H9 (cell line): ENCODE measurements at regions not wholly inside any gene's neighbourhood (a gene's known extent, or its start where the extent isn't known, plus 50 kb on each side); places are given as distances from the start of the nearest gene placed in this dataset.

Experiments
- DNase-seq: peaks from one replicate; pipeline ENCODE4 v3.0.0-alpha.2; 2017
- H2AFZ ChIP-seq: one replicate; pipeline ENCODE4 v1.6.1; 2013; ENCODE audit warnings: mild to moderate bottlenecking, low read length, control low read depth, moderate library complexity
- H2AK5ac ChIP-seq: 2 replicates; pipeline ENCODE4 v1.6.1; 2013; ENCODE audit warnings: low read length, control low read depth, mixed read lengths; ENCODE audit not compliant: insufficient read length
- H2BK120ac ChIP-seq: one replicate; pipeline ENCODE4 v1.6.1; 2013; ENCODE audit warnings: low read depth, mild to moderate bottlenecking, low read length, control low read depth, inconsistent platforms; ENCODE audit not compliant: poor library complexity, severe bottlenecking
- H2BK12ac ChIP-seq: 2 replicates; pipeline ENCODE4 v1.6.1; 2013; ENCODE audit warnings: low read length, control low read depth, mixed read lengths, low read depth; ENCODE audit not compliant: insufficient read length
- H2BK15ac ChIP-seq: 2 replicates; pipeline ENCODE4 v1.6.1; 2013; ENCODE audit warnings: low read depth, low read length, control low read depth
- H2BK20ac ChIP-seq: one replicate; pipeline ENCODE4 v1.6.1; 2013; ENCODE audit warnings: low read depth, mild to moderate bottlenecking, low read length, control low read depth, inconsistent platforms; ENCODE audit not compliant: poor library complexity, severe bottlenecking
- H2BK5ac ChIP-seq: 2 replicates; pipeline ENCODE4 v1.6.1; 2013; ENCODE audit warnings: low read length, control low read depth, mixed read lengths; ENCODE audit not compliant: insufficient read length
- H3K14ac ChIP-seq: 2 replicates; pipeline ENCODE4 v1.6.1; 2013; ENCODE audit warnings: low read length, control low read depth; ENCODE audit not compliant: insufficient read depth
- H3K18ac ChIP-seq: 2 replicates; pipeline ENCODE4 v1.6.1; 2013; ENCODE audit warnings: low read depth, mild to moderate bottlenecking, mixed read lengths, low read length, control low read depth; ENCODE audit not compliant: insufficient read length
- H3K23ac ChIP-seq: 2 replicates; pipeline ENCODE4 v1.6.1; 2013; ENCODE audit warnings: low read length, control low read depth, mixed read lengths, low read depth; ENCODE audit not compliant: insufficient read length
- H3K23me2 ChIP-seq: 2 replicates; pipeline ENCODE4 v1.6.1; 2013; ENCODE audit warnings: low read depth, mild to moderate bottlenecking, mixed read lengths, low read length, control low read depth; ENCODE audit not compliant: insufficient read length, poor library complexity, severe bottlenecking
- H3K27ac ChIP-seq: 2 replicates; pipeline ENCODE4 v1.5.1; 2013; ENCODE audit warnings: low read length, control low read depth, mixed read lengths, low read depth; ENCODE audit not compliant: insufficient read length
- H3K27me3 ChIP-seq: 2 replicates; pipeline ENCODE4 v1.6.1; 2013; ENCODE audit warnings: low read length, control low read depth, inconsistent platforms; ENCODE audit not compliant: insufficient read depth
- H3K4ac ChIP-seq: 2 replicates; pipeline ENCODE4 v1.6.1; 2013; ENCODE audit warnings: low read depth, mild to moderate bottlenecking, control low read depth, inconsistent platforms, low read length, moderate library complexity
- H3K4me1 ChIP-seq: 2 replicates; pipeline ENCODE4 v1.6.1; 2013; ENCODE audit warnings: low read length, control low read depth, inconsistent platforms; ENCODE audit not compliant: insufficient read depth
- H3K4me2 ChIP-seq: 2 replicates; pipeline ENCODE4 v1.6.1; 2013; ENCODE audit warnings: low read length, control low read depth, mixed read lengths; ENCODE audit not compliant: insufficient read length, insufficient read depth
- H3K56ac ChIP-seq: 2 replicates; pipeline ENCODE4 v1.6.1; 2013; ENCODE audit warnings: low read depth, mild to moderate bottlenecking, mixed read lengths, low read length, control low read depth; ENCODE audit not compliant: insufficient read length
- H3K79me1 ChIP-seq: 2 replicates; pipeline ENCODE4 v1.6.1; 2013; ENCODE audit warnings: low read depth, mild to moderate bottlenecking, moderate library complexity, low read length, control low read depth, inconsistent platforms; ENCODE audit not compliant: insufficient read depth, poor library complexity, severe bottlenecking
- H3K79me2 ChIP-seq: 2 replicates; pipeline ENCODE4 v1.6.1; 2013; ENCODE audit warnings: low read length, control low read depth, inconsistent platforms; ENCODE audit not compliant: insufficient read depth
- H3K9ac ChIP-seq: 2 replicates; pipeline ENCODE4 v1.6.1; 2013; ENCODE audit warnings: low read length, control low read depth, mixed read lengths; ENCODE audit not compliant: insufficient read length; ENCODE audit errors: extremely low read depth
- H3K9me3 ChIP-seq: one replicate; pipeline ENCODE4 v1.6.1; 2013; ENCODE audit warnings: low read depth, low read length, inconsistent platforms; ENCODE audit not compliant: control insufficient read depth
- H3T11ph ChIP-seq: one replicate; pipeline ENCODE4 v1.6.1; 2013; ENCODE audit warnings: mild to moderate bottlenecking, low read length, control low read depth, inconsistent platforms
- H4K20me1 ChIP-seq: one replicate; pipeline ENCODE4 v1.6.1; 2013; ENCODE audit not compliant: control insufficient read depth, insufficient read length, insufficient read depth
- H4K5ac ChIP-seq: 2 replicates; pipeline ENCODE4 v1.6.1; 2013; ENCODE audit warnings: low read depth, mild to moderate bottlenecking, mixed read lengths, low read length, control low read depth; ENCODE audit not compliant: insufficient read length
- H4K8ac ChIP-seq: replicated peaks from 2 replicates; pipeline ENCODE4 v1.6.1; 2013; ENCODE audit warnings: low read length, control low read depth, mixed read lengths, low read depth; ENCODE audit not compliant: insufficient read length
- H4K91ac ChIP-seq: 2 replicates; pipeline ENCODE4 v1.6.1; 2013; ENCODE audit warnings: low read depth, mild to moderate bottlenecking, moderate library complexity, mixed read lengths, low read length, control low read depth; ENCODE audit not compliant: insufficient read length
- H3K27ac Mint-ChIP-seq, 3 experiments: 2 replicates in 2 of 3; 3 replicates in 1 of 3; pipeline ENCODE4 v1.8.0; 2020 to 2021; ENCODE audit warnings: mixed read lengths in 3 of 3, mild to moderate bottlenecking in 1 of 3, moderate library complexity in 1 of 3
- H3K27me3 Mint-ChIP-seq: 2 replicates; pipeline ENCODE4 v1.8.0; 2021; ENCODE audit warnings: low read depth, mild to moderate bottlenecking, moderate library complexity, mixed read lengths
- H3K36me3 Mint-ChIP-seq, 3 experiments: 2 replicates in 2 of 3; 3 replicates in 1 of 3; pipeline ENCODE4 v1.8.0; 2020 to 2021; ENCODE audit warnings: low read depth in 3 of 3, mixed read lengths in 3 of 3; ENCODE audit not compliant: insufficient read depth in 1 of 3
- H3K4me1 Mint-ChIP-seq, 2 experiments: 2 replicates each; pipeline ENCODE4 v1.8.0; 2020; ENCODE audit warnings: mixed read lengths in 2 of 2
- H3K4me3 Mint-ChIP-seq, 2 experiments: 2 replicates in 1 of 2; 3 replicates in 1 of 2; pipeline ENCODE4 v1.8.0; 2020 to 2021; ENCODE audit warnings: mild to moderate bottlenecking in 2 of 2, mixed read lengths in 2 of 2, moderate library complexity in 1 of 2
- H3K9me3 Mint-ChIP-seq, 2 experiments: 2 replicates in 1 of 2; 3 replicates in 1 of 2; pipeline ENCODE4 v1.8.0; 2020; ENCODE audit warnings: mild to moderate bottlenecking in 2 of 2, mixed read lengths in 2 of 2, moderate library complexity in 1 of 2
- WGBS: extraction: QIAGEN DNeasy Blood & Tissue Kit; methylation state at CpG from one replicate; pipeline ENCODE4 v1.1.7; 2013; ENCODE audit warnings: missing lambda C conversion rate, low lambda C conversion rate, mixed read lengths; ENCODE audit not compliant: insufficient read length; ENCODE audit errors: extremely low coverage; 5-methylcytosine and 5-hydroxymethylcytosine counted together
- TF ChIP-seq, protein P1 (sequence below): fragments of 200-600 bp; sonication (generic); conservative IDR thresholded peaks from 3 replicates; pipeline ENCODE4 v1.8.0; 2021; ENCODE audit warnings: antibody characterized with exemption, mild to moderate bottlenecking

DNA sequence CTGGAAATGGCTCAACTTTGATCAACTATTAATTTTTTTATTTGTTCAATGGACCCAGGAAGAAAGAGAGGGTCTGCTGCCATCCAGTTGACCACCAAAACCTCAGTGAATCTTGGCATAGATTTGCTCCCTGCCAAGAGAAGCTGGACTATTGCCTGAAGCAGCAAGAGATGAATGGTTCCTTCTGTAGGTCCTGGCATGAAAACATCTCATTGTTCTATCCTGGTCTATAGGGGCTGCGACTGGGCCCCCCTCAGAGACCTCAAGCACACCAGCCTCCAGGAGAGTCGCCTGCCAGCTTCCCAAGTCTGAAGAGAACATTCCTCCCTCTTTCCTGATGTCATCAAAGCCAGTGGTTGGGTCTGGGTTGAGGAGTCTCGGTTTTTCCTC, 204.9 kb downstream of the TMX1 start:
- H4K91ac ChIP-seq = no peak overlapping the region
- Mint-ChIP-seq H3K36me3 (no peaks in the 10 kb centered on the region), H3K27me3 (peaks cover 3% of the 10 kb centered on the region; the same call in 1 of the 2 replicates), H3K4me1 (peaks cover 3 to 13% of the 10 kb centered on the region in 2 experiments), H3K27ac (no peak overlapping the region), H3K4me3 (no peak overlapping the region), H3K9me3 (no peaks in the 10 kb centered on the region)
- no peak overlapping the region for H3K18ac ChIP-seq
- no peak overlapping the region for H4K5ac ChIP-seq
- no peaks in the 10 kb centered on the region for H4K20me1 ChIP-seq
- H3K23ac ChIP-seq = no peak overlapping the region
- H3K4ac ChIP-seq = no peak overlapping the region
- no peak overlapping the region for H2BK5ac ChIP-seq
- H3K79me1 ChIP-seq = no peaks in the 10 kb centered on the region
- no peak overlapping the region for H2BK15ac ChIP-seq
- H2AK5ac ChIP-seq = no peak overlapping the region
- no peak overlapping the region for H3K4me2 ChIP-seq
- H3K56ac ChIP-seq = no peak overlapping the region
- no peak overlapping the region for H3T11ph ChIP-seq
- H3K27me3 ChIP-seq = no peaks in the 10 kb centered on the region
- H3K27ac ChIP-seq = no peak overlapping the region
- no peak overlapping the region for H3K14ac ChIP-seq
- WGBS = no CpG with 5 or more reads among the region's 3 CpGs
- no peaks in the 10 kb centered on the region for H3K23me2 ChIP-seq
- H3K4me1 ChIP-seq = no peaks in the 10 kb centered on the region
- no peak overlapping the region for H2BK120ac ChIP-seq
- no peaks in the 10 kb centered on the region for H3K9me3 ChIP-seq
- H2BK12ac ChIP-seq = no peak overlapping the region
- H4K8ac ChIP-seq = no peak overlapping the region
- no peak overlapping the region for H2AFZ ChIP-seq
- H3K79me2 ChIP-seq = no peaks in the 10 kb centered on the region
- DNase-seq = no peak
- no peak overlapping the region for H2BK20ac ChIP-seq
- TF ChIP-seq, protein P1, sequence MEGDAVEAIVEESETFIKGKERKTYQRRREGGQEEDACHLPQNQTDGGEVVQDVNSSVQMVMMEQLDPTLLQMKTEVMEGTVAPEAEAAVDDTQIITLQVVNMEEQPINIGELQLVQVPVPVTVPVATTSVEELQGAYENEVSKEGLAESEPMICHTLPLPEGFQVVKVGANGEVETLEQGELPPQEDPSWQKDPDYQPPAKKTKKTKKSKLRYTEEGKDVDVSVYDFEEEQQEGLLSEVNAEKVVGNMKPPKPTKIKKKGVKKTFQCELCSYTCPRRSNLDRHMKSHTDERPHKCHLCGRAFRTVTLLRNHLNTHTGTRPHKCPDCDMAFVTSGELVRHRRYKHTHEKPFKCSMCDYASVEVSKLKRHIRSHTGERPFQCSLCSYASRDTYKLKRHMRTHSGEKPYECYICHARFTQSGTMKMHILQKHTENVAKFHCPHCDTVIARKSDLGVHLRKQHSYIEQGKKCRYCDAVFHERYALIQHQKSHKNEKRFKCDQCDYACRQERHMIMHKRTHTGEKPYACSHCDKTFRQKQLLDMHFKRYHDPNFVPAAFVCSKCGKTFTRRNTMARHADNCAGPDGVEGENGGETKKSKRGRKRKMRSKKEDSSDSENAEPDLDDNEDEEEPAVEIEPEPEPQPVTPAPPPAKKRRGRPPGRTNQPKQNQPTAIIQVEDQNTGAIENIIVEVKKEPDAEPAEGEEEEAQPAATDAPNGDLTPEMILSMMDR = no peak
- no peak overlapping the region for H3K9ac ChIP-seq
